Esophagus squamous epithelium (tissue), 5 donors: ENCODE measurements at regions not wholly inside any gene's neighbourhood (a gene's known extent, or its start where the extent isn't known, plus 50 kb on each side); places are given as distances from the start of the nearest gene placed in this dataset.
"Not testable (repeated sequence)": the region's sequence is repeated elsewhere in the genome, so short reads cannot be mapped to it uniquely, and the experiment has no call there.

Experiments used
- DNase-seq: peaks from one replicate; lab custom pipeline; 2025; lab: John Stamatoyannopoulos, UW
- H3K27ac ChIP-seq, 4 donors: fragments of 200-600 bp; sonication (generic); one replicate each; pipeline ENCODE4 v1.5.1; 2016 to 2019; ENCODE audit warnings: mild to moderate bottlenecking in 1 of 4
- H3K27me3 ChIP-seq, 4 donors: fragments of 200-600 bp; sonication (generic); 1 replicate in 3 of 4; 2 replicates in 1 of 4; pipeline versions ENCODE4 v1.5.1 to v1.6.0; 2017 to 2021; ENCODE audit warnings: antibody characterized with exemption in 1 of 4
- H3K36me3 ChIP-seq, 3 donors: fragments of 200-600 bp; sonication (generic); one replicate each; pipeline ENCODE4 v1.5.1; 2016 to 2019
- H3K4me1 ChIP-seq, 3 donors: fragments of 200-600 bp; sonication (generic); one replicate each; pipeline ENCODE4 v1.5.1; 2017 to 2019
- H3K4me3 ChIP-seq, 4 donors: fragments of 200-600 bp; sonication (generic); 1 replicate in 3 of 4; 2 replicates in 1 of 4; pipeline ENCODE4 v1.5.1; 2016 to 2019; ENCODE audit warnings: mild to moderate bottlenecking in 2 of 4, moderate library complexity in 1 of 4
- H3K9me3 ChIP-seq, 3 donors: fragments of 200-600 bp; sonication (generic); one replicate each; pipeline ENCODE4 v1.5.1; 2016 to 2019
- POLR2A ChIP-seq, 4 donors: fragments of 450-650 bp; IDR thresholded peaks; one replicate each; pipeline ENCODE4 v1.6.1; 2017; ENCODE audit warnings: antibody characterized with exemption in 4 of 4, mild to moderate bottlenecking in 4 of 4, moderate library complexity in 3 of 4
- WGBS, 2 donors: methylation state at CpG; one replicate each; pipeline ENCODE4 v1.1.5; 2018; 5-methylcytosine and 5-hydroxymethylcytosine counted together
- intact Hi-C: fragments of 100-400 bp; cut with DNase I; formaldehyde crosslinking; loops from one replicate; pipeline ENCODE4 v1.15.0; 2022
- TF ChIP-seq, protein P1 (sequence below), 6 experiments: fragments of 450-650 bp in 4 of 6; fragments of 200-600 bp in 2 of 6; sonication (generic) in 2 of 6; IDR thresholded peaks; one replicate each; pipeline ENCODE4 v1.5.1; 2016 to 2019; ENCODE audit warnings: antibody characterized with exemption in 6 of 6, mild to moderate bottlenecking in 4 of 6, moderate library complexity in 4 of 6
- donor health status: DM: yes; HTN: yes; CAD: no.

DNA sequence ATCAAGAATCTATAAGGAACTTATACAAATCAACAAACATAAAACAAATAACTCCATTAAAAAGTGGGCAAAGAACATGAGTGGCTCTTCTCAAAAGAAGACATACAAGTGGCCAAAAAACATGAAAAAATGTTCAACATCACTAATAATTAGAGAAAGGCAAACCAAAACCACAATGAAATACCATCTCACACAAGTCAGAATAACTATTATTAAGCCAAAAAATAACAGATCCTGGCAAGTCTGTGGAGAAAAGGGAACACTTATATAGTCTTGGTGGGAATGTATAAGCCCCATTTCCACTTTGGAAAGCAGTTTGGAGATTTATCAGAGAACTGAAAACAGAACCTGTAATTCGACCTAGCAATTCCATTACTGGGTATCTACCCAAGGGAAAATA lies 921.0 kb downstream of the KCNA4 start:
- Histone ChIP-seq H3K9me3 (no peaks in the 10 kb centered on the region), H3K4me1 (no peaks in the 10 kb centered on the region), H3K27ac (no peak overlapping the region), H3K27me3 (no peaks in the 10 kb centered on the region), H3K36me3 (no peaks in the 10 kb centered on the region), H3K4me3 (no peak overlapping the region)
- no peak for DNase-seq
- intact Hi-C loops, result no loop called here
- 63 to 64% methylated on average over 1 of the region's 1 CpG for whole genome bisulfite sequencing, 2 donors
- no peak for TF ChIP-seq POLR2A (IDR thresholded peaks at IDR 0.05)

DNA sequence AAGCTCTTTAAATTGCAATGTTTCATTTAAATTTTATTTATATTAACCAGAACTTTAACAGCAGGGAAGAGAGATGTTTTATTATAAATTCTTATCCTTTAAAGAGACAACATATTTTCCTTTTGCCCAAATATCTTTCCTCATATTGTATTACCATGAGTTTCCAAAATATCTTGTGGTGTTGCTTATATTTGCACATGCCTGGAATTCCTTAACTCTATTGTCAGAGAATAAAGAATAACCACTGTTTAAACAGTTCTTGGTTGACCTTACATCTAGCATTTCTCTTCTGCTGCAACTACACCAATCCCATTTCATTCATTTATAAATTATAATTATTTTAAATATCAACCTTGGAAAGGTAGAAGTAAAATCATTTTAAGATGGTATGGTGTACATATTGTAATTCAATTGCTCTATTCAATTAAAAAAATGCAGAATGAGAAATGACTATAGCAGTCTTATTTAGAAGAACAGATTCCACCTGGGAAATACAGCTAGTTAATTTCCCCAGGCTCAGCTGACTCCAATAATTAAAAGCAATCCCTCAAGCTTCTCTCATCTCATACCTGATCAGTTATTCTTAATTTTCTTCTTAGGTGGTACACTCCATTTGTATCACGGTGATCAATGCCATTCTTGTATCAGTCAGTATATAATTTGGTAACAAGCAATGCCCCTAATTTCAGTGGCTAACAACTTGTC lies 923.3 kb downstream of the KCNA4 start:
- no peak overlapping the region for H3K27ac ChIP-seq
- TF ChIP-seq POLR2A (IDR thresholded peaks at IDR 0.05), result no peak
- 74 to 79% methylated on average over 1 of the region's 1 CpG for WGBS, 2 donors
- H3K27me3 ChIP-seq, result no peaks in the 10 kb centered on the region
- H3K4me1 ChIP-seq, result no peaks in the 10 kb centered on the region
- H3K9me3 ChIP-seq, result no peaks in the 10 kb centered on the region
- H3K36me3 ChIP-seq, result no peaks in the 10 kb centered on the region
- no peak overlapping the region for H3K4me3 ChIP-seq
- intact Hi-C loops, result no loop called here
- DNase-seq, result no peak

- TF ChIP-seq POLR2A (IDR thresholded peaks at IDR 0.05), result no peak
- TF ChIP-seq, protein P1, sequence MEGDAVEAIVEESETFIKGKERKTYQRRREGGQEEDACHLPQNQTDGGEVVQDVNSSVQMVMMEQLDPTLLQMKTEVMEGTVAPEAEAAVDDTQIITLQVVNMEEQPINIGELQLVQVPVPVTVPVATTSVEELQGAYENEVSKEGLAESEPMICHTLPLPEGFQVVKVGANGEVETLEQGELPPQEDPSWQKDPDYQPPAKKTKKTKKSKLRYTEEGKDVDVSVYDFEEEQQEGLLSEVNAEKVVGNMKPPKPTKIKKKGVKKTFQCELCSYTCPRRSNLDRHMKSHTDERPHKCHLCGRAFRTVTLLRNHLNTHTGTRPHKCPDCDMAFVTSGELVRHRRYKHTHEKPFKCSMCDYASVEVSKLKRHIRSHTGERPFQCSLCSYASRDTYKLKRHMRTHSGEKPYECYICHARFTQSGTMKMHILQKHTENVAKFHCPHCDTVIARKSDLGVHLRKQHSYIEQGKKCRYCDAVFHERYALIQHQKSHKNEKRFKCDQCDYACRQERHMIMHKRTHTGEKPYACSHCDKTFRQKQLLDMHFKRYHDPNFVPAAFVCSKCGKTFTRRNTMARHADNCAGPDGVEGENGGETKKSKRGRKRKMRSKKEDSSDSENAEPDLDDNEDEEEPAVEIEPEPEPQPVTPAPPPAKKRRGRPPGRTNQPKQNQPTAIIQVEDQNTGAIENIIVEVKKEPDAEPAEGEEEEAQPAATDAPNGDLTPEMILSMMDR (IDR thresholded peaks at IDR 0.05), result no peak
- no peak overlapping the region for H3K4me3 ChIP-seq
- H3K27me3 ChIP-seq, result no peaks in the 10 kb centered on the region
- no peaks in the 10 kb centered on the region for H3K9me3 ChIP-seq
- DNase-seq, result no peak
- H3K27ac ChIP-seq, result no peak overlapping the region
- H3K4me1 ChIP-seq, result no peaks in the 10 kb centered on the region
- intact Hi-C loops, result no loop called here
- H3K36me3 ChIP-seq, result no peaks in the 10 kb centered on the region
- WGBS, 2 donors, result 0 to 3% methylated on average over 1 of the region's 1 CpG
These were observed 929.5 kb downstream of the KCNA4 start for GRCh38 chr11:29087200-29087812.

GRCh38 chr11:29075726-29076125 lies 941.1 kb downstream of the KCNA4 start:
- H3K27ac ChIP-seq, result no peak overlapping the region
- intact Hi-C loops, result no loop called here
- H3K4me3 ChIP-seq, result no peak overlapping the region
- WGBS, 2 donors, result 90% methylated on average over 2 of the region's 2 CpGs; no CpG with 5 or more reads in 1 of the 2 donors
- no peaks in the 10 kb centered on the region for H3K4me1 ChIP-seq
- H3K36me3 ChIP-seq, result no peaks in the 10 kb centered on the region
- TF ChIP-seq, protein P1 (IDR thresholded peaks at IDR 0.05), result no peak
- TF ChIP-seq POLR2A (IDR thresholded peaks at IDR 0.05), result no peak
- no peak for DNase-seq
- peaks cover 0 to 20% (median 6%) of the 10 kb centered on the region in 3 donors for H3K9me3 ChIP-seq
- H3K27me3 ChIP-seq, result no peaks in the 10 kb centered on the region

GRCh38 chr11:29063630-29064361 lies 953.0 kb downstream of the KCNA4 start:
- Histone ChIP-seq H3K9me3 (no peaks in the 10 kb centered on the region), H3K27me3 (no peaks in the 10 kb centered on the region), H3K27ac (no peak overlapping the region), H3K4me3 (no peak overlapping the region), H3K36me3 (no peaks in the 10 kb centered on the region), H3K4me1 (no peaks in the 10 kb centered on the region)
- TF ChIP-seq POLR2A (IDR thresholded peaks at IDR 0.05), result no peak
- TF ChIP-seq, protein P1 (IDR thresholded peaks at IDR 0.05), result no peak
- intact Hi-C loops, result no loop called here
- DNase-seq, result no peak
- WGBS, 2 donors, result 52 to 59% methylated on average over 3 of the region's 3 CpGs

DNA sequence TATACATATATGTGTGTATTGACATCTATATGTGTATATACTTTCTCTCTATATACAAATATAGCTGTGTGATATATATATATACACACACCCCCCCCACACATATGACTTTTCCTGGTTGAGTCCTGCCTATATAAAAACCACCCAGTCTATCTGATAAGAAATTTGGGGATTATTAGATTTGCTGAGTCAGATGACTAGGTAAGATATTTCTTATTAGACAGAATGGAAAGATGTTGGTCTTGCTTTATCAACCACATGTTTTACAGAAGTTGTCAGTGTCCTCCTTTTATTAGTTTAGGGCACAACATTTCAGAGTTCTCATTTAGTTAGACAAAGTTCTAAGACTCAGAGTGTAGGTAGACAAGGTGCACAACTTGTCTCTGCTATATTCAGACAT lies 953.3 kb downstream of the METTL15 start:
- no peaks in the 10 kb centered on the region for H3K4me1 ChIP-seq
- DNase-seq, result no peak
- intact Hi-C loops, result no loop called here
- peaks cover 0 to 12% (median 0%) of the 10 kb centered on the region in 3 donors for H3K9me3 ChIP-seq
- H3K27me3 ChIP-seq, result no peaks in the 10 kb centered on the region
- H3K36me3 ChIP-seq, result no peaks in the 10 kb centered on the region
- H3K27ac ChIP-seq, result no peak overlapping the region
- no peak overlapping the region for H3K4me3 ChIP-seq
- TF ChIP-seq, protein P1 (IDR thresholded peaks at IDR 0.05), result no peak
- TF ChIP-seq POLR2A (IDR thresholded peaks at IDR 0.05), result no peak

DNA sequence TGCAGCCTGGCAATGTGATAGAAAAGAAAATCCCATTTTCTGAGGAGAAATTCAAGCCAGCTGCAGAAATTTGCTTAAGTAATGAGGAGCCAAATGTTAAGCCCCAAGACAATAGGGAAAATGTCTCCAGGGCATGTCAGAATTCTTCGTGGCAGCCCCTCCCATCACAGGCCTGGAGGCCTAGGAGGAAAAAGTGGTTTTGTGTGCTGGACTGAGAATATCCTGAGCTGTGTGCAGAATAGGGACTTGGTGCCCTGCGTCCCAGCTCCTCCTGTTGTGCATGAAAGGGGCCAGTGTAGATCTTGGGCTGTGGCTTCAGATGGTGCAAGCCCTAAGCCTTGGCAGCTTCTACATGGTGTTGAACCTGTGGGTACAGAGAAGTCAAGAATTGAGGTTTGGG lies 948.3 kb downstream of the METTL15 start:
- H3K27me3 ChIP-seq, DNase-seq, intact Hi-C loops, H3K4me3 ChIP-seq, H3K36me3 ChIP-seq, H3K27ac ChIP-seq, H3K4me1 ChIP-seq: not testable (repeated sequence)
- WGBS, 2 donors, result 43 to 48% methylated on average over 2 of the region's 2 CpGs
- peaks cover 0 to 12% (median 0%) of the 10 kb centered on the region in 3 donors for H3K9me3 ChIP-seq
